DOHH2 (cell line): ENCODE measurements at regions not wholly inside any gene's neighbourhood (a gene's known extent, or its start where the extent isn't known, plus 50 kb on each side); places are given as distances from the start of the nearest gene placed in this dataset.
"Not testable (repeated sequence)": the region's sequence is repeated elsewhere in the genome, so short reads cannot be mapped to it uniquely, and the experiment has no call there.

ENCODE experiments used
- H3F3A ChIP-seq: fragments of 200-600 bp; sonication (generic), shearing (Covaris generic); 2 replicates; pipeline ENCODE4 v1.6.0; 2016; ENCODE audit warnings: antibody characterized with exemption, mild to moderate bottlenecking; ENCODE audit not compliant: control insufficient read depth, insufficient read depth
- H3K27ac ChIP-seq: fragments of 200-600 bp; sonication (generic); 2 replicates; pipeline ENCODE4 v1.5.1; 2014; ENCODE audit warnings: low read depth, mild to moderate bottlenecking, low read length, moderate library complexity
- H3K27me3 ChIP-seq: fragments of 200-600 bp; sonication (generic); 2 replicates; pipeline ENCODE4 v1.6.1; 2014; ENCODE audit warnings: mild to moderate bottlenecking, low read length, mixed read lengths; ENCODE audit not compliant: control insufficient read depth
- H3K36me3 ChIP-seq: fragments of 200-600 bp; sonication (generic); 2 replicates; pipeline ENCODE4 v1.6.1; 2014; ENCODE audit warnings: mild to moderate bottlenecking, low read length, moderate library complexity, mixed read lengths; ENCODE audit not compliant: control insufficient read depth
- H3K4me1 ChIP-seq: fragments of 200-600 bp; sonication (generic); 2 replicates; pipeline ENCODE4 v1.6.1; 2014; ENCODE audit warnings: mild to moderate bottlenecking, low read length, mixed read lengths; ENCODE audit not compliant: control insufficient read depth
- H3K4me2 ChIP-seq: fragments of 200-600 bp; sonication (generic); 2 replicates; pipeline ENCODE4 v1.6.0; 2014; ENCODE audit warnings: mild to moderate bottlenecking, low read length, moderate library complexity
- H3K4me3 ChIP-seq: fragments of 200-600 bp; sonication (generic); 2 replicates; pipeline ENCODE4 v1.5.1; 2014; ENCODE audit warnings: mild to moderate bottlenecking, low read length, mixed read lengths
- H3K79me2 ChIP-seq: fragments of 200-600 bp; sonication (generic); 2 replicates; pipeline ENCODE4 v1.6.1; 2014; ENCODE audit warnings: mild to moderate bottlenecking, low read length, mixed read lengths; ENCODE audit not compliant: control insufficient read depth
- H3K9me2 ChIP-seq: fragments of 200-600 bp; sonication (generic); replicated peaks from 2 replicates; pipeline ENCODE4 v1.6.1; 2014; ENCODE audit warnings: mild to moderate bottlenecking, low read length, mixed read lengths; ENCODE audit not compliant: control insufficient read depth
- H3K9me3 ChIP-seq: fragments of 200-600 bp; sonication (generic); 2 replicates; pipeline ENCODE4 v1.6.1; 2014; ENCODE audit warnings: antibody characterized with exemption, low read length, mixed read lengths; ENCODE audit not compliant: control insufficient read depth, insufficient read depth
- H4K20me1 ChIP-seq: fragments of 200-600 bp; sonication (generic); 2 replicates; pipeline ENCODE4 v1.6.0; 2014; ENCODE audit warnings: low read depth, mild to moderate bottlenecking, antibody characterized with exemption, low read length, moderate library complexity; ENCODE audit not compliant: control insufficient read depth, insufficient read depth
- CTCF ChIP-seq: fragments of 200-600 bp; sonication (generic); IDR thresholded peaks from one replicate; pipeline ENCODE4 v1.5.1; 2014; ENCODE audit warnings: antibody characterized with exemption, mild to moderate bottlenecking, low read depth, low read length; ENCODE audit not compliant: poor library complexity, severe bottlenecking
- EZH2phosphoT487 ChIP-seq: fragments of 200-600 bp; sonication (generic); IDR thresholded peaks from 2 replicates; pipeline ENCODE4 v1.6.1; 2017; ENCODE audit warnings: borderline replicate concordance, mild to moderate bottlenecking, antibody characterized with exemption, low read length, moderate library complexity, mixed read lengths

GRCh38 chr12:131389054-131390013 is 321.6 kb upstream of the SFSWAP start:
- Histone ChIP-seq H3K9me3 (no peaks in the 10 kb centered on the region), H3K36me3 (no peaks in the 10 kb centered on the region), H3K79me2 (no peaks in the 10 kb centered on the region), H3K9me2 (no peaks in the 10 kb centered on the region), H3K27ac (no peak overlapping the region), H3K4me1 (no peaks in the 10 kb centered on the region), H3K4me2 (no peak overlapping the region), H4K20me1 (no peaks in the 10 kb centered on the region), H3F3A (no peaks in the 10 kb centered on the region), H3K4me3 (no peak overlapping the region), H3K27me3 (no peaks in the 10 kb centered on the region)
- TF ChIP-seq CTCF (no peak), EZH2phosphoT487 (no peak)

- no peaks in the 10 kb centered on the region for H3K79me2 ChIP-seq
- no peak overlapping the region for H3K4me3 ChIP-seq
- H3K36me3 ChIP-seq, result no peaks in the 10 kb centered on the region
- H3K9me3 ChIP-seq, result no peaks in the 10 kb centered on the region
- no peak overlapping the region for H3K4me2 ChIP-seq
- H4K20me1 ChIP-seq, result no peaks in the 10 kb centered on the region
- H3K4me1 ChIP-seq, result no peaks in the 10 kb centered on the region
- no peaks in the 10 kb centered on the region for H3K9me2 ChIP-seq
- H3K27me3 ChIP-seq, result no peaks in the 10 kb centered on the region
- H3K27ac ChIP-seq, result no peak overlapping the region
- TF ChIP-seq CTCF (no peak), EZH2phosphoT487 (no peak)
- H3F3A ChIP-seq, result no peaks in the 10 kb centered on the region
Measured at GRCh38 chr12:131390412-131391334, 320.2 kb upstream of the SFSWAP start.

- TF ChIP-seq EZH2phosphoT487 (no peak), CTCF (no peak)
- no peak overlapping the region for H3K4me2 ChIP-seq
- H3K9me3 ChIP-seq, result peaks cover 6% of the 10 kb centered on the region; the same call in 1 of the 2 replicates
- no peak overlapping the region for H3K27ac ChIP-seq
- no peaks in the 10 kb centered on the region for H3K4me1 ChIP-seq
- no peaks in the 10 kb centered on the region for H3K9me2 ChIP-seq
- no peaks in the 10 kb centered on the region for H3K36me3 ChIP-seq
- no peaks in the 10 kb centered on the region for H4K20me1 ChIP-seq
- H3F3A ChIP-seq, result no peaks in the 10 kb centered on the region
- no peaks in the 10 kb centered on the region for H3K79me2 ChIP-seq
- H3K27me3 ChIP-seq, result no peaks in the 10 kb centered on the region
- H3K4me3 ChIP-seq, result no peak overlapping the region
Measured at GRCh38 chr12:131391399-131391798, 319.5 kb upstream of the SFSWAP start.

- not testable (repeated sequence) for H3K9me2 ChIP-seq, H3K4me1 ChIP-seq, H3K4me2 ChIP-seq, H3K27me3 ChIP-seq, H3K27ac ChIP-seq, H4K20me1 ChIP-seq, H3K4me3 ChIP-seq, H3F3A ChIP-seq, H3K36me3 ChIP-seq, H3K79me2 ChIP-seq
- peaks cover 20% of the 10 kb centered on the region for H3K9me3 ChIP-seq
Measured at GRCh38 chr12:131394752-131395151, 316.1 kb upstream of the SFSWAP start.

- not testable (repeated sequence) for H3K9me2 ChIP-seq, H3K4me2 ChIP-seq, H3K36me3 ChIP-seq, H3K27ac ChIP-seq, H3K4me1 ChIP-seq, H3K27me3 ChIP-seq, H4K20me1 ChIP-seq, H3K4me3 ChIP-seq, H3K79me2 ChIP-seq, H3F3A ChIP-seq
- peaks cover 20% of the 10 kb centered on the region for H3K9me3 ChIP-seq
Measured at GRCh38 chr12:131395209-131395684, 315.6 kb upstream of the SFSWAP start.
